GM10266 (cell line): ENCODE measurements at regions not wholly inside any gene's neighbourhood (a gene's known extent, or its start where the extent isn't known, plus 50 kb on each side); places are given as distances from the start of the nearest gene placed in this dataset.

Experiments used
- DNase-seq: peaks from one replicate; pipeline ENCODE4 v3.0.0; 2012; ENCODE audit errors: extremely low spot score
- TF ChIP-seq, protein P1 (sequence below): IDR thresholded peaks from 2 replicates; pipeline ENCODE4 v1.5.1; 2012; ENCODE audit warnings: mild to moderate bottlenecking, low read depth; ENCODE audit not compliant: control insufficient read depth, insufficient read depth; ENCODE audit errors: missing control alignments

GRCh38 chr14:101444116-101444515 lies 117.2 kb upstream of the DIO3 start:
- TF ChIP-seq, protein P1, sequence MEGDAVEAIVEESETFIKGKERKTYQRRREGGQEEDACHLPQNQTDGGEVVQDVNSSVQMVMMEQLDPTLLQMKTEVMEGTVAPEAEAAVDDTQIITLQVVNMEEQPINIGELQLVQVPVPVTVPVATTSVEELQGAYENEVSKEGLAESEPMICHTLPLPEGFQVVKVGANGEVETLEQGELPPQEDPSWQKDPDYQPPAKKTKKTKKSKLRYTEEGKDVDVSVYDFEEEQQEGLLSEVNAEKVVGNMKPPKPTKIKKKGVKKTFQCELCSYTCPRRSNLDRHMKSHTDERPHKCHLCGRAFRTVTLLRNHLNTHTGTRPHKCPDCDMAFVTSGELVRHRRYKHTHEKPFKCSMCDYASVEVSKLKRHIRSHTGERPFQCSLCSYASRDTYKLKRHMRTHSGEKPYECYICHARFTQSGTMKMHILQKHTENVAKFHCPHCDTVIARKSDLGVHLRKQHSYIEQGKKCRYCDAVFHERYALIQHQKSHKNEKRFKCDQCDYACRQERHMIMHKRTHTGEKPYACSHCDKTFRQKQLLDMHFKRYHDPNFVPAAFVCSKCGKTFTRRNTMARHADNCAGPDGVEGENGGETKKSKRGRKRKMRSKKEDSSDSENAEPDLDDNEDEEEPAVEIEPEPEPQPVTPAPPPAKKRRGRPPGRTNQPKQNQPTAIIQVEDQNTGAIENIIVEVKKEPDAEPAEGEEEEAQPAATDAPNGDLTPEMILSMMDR, result no peak
- no peak for DNase-seq

GRCh38 chr14:101445278-101445677 lies 116.0 kb upstream of the DIO3 start:
- TF ChIP-seq, protein P1, result no peak
- DNase-seq, result no peak

DNA sequence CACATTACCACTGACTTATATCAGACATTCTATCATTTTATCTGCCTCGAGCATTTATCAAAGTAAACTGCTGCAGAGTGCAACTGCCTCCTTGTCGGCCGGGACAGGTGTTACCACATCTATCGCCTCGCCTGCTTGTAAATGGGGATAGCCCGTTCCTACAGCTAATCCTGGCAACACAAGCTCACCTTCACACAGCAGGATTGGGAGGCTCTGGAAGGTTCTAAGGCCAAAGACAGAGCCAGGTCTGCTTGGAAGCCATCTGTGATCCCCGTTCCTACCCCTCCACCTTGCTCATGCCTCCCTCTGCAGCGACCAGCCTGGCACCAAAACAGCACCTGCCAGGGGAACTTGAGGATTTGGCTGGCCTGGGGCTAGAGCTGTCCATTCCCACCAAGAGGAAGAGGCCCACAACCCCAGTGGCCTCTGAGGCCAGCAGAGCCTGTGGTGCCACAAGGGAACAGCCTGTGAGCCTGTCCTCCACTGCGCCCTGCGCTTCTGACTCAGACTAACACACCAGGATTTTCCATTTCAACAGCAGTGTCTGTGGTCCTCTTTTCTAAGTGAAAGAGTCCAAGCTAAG lies 114.8 kb upstream of the DIO3 start:
- TF ChIP-seq, protein P1, result no peak
- no peak for DNase-seq

DNA sequence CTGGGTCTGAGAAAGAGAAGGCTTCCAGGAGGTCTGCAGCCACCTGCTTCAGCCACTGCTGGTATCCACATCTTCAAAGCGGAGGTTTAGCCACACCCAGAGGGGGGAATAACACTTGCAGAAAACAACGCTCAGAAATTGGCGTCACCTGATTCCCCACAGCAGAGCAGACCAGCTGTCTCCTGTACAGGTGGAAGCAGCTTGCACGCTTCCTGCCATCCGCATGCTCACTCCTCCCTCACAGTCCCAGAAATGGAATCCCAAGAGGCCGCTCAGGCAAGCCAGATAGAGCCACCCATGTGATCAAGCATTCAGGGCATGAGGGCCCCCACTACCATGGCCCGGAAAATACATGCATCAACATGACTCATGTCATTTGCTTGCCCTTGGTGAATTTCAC lies 112.2 kb upstream of the DIO3 start:
- no peak for DNase-seq
- TF ChIP-seq, protein P1, result no peak

GRCh38 chr14:101451166-101451565 lies 110.1 kb upstream of the DIO3 start:
- DNase-seq, result no peak
- TF ChIP-seq, protein P1, result no peak

DNA sequence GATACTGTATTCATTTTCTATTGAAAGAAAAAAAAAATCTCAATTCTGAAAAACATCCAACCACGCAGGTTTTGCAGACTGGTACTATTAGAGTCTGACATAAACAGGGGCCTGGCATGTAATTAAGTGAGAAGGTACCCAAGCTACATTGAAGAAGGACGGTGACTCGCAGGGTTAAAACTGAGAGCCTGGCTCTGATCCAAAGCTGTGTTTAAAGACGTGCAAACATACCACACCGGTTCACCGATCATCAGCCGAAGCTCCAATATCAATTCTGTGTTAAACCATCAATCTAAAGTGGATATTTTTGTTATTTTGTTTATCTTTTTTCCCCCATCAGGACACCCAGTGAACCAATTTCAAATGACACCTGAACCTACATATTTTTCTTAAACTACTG lies 108.1 kb upstream of the DIO3 start:
- TF ChIP-seq, protein P1, result no peak

GRCh38 chr14:101454229-101454628 lies 107.1 kb upstream of the DIO3 start:
- no peak for DNase-seq
- TF ChIP-seq, protein P1, result no peak

More for the DNA sequence above, 108.1 kb upstream of the DIO3 start:
- no peak for DNase-seq
